ENCODE measurements at regions not wholly inside any gene's neighbourhood (a gene's known extent, or its start where the extent isn't known, plus 50 kb on each side); places are given as distances from the start of the nearest gene placed in this dataset.

DNA sequence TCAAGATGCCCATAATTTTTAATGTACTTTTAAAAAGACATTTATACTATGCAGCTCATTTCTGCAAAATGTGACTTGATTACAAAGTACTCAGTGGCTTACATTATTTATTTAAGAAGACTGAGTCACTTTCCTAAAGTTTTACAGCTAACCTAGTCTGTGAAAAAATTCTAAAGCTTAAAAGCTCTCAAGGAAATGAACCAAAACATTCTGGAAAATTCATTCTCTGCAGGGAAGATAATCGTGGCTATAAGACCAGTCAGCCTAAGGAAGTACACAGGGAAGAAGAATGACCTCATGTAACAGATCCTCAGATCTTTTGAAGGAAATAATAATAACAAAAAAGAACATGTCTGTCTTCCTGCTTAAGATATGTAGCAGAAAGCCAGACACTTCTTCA, 232.1 kb upstream of the STK17B start:
- Mint-ChIP-seq H3K27ac (no peak overlapping the region), H3K36me3 (ENCODE audit: low read depth) (no peaks in the 10 kb centered on the region), H3K4me1 (peaks cover 6% of the 10 kb centered on the region; the same call in 2 of the 3 replicates), H3K4me3 (no peak overlapping the region), H3K27me3 (ENCODE audit: insufficient read depth, low read depth, poor library complexity) (no peaks in the 10 kb centered on the region), H3K9me3 (no peaks in the 10 kb centered on the region)
- Histone ChIP-seq H3K4me2 (no peak overlapping the region), H3K27ac (ENCODE audit: low read depth) (no peak overlapping the region), H2AFZ (no peak overlapping the region), H3K4me3 (no peak overlapping the region), H3F3A (replicated peaks; ENCODE audit: low read depth) (no peaks in the 10 kb centered on the region), H3K4me1 (ENCODE audit: insufficient read depth) (no peaks in the 10 kb centered on the region), H3K36me3 (ENCODE audit: insufficient read depth) (no peaks in the 10 kb centered on the region), H3K9me2 (ENCODE audit: insufficient read depth) (no peaks in the 10 kb centered on the region; the same call in 1 of the 2 replicates), H3K27me3 (ENCODE audit: insufficient read depth) (no peaks in the 10 kb centered on the region), H4K20me1 (replicated peaks; ENCODE audit: insufficient read depth) (no peaks in the 10 kb centered on the region), H3K79me2 (replicated peaks; ENCODE audit: insufficient read depth) (no peaks in the 10 kb centered on the region)
- no peak for DNase-seq (ENCODE audit: low spot score)
- TF ChIP-seq CREB1 (CRISPR knock-in tag; IDR thresholded peaks at IDR 0.05; ENCODE audit: low read depth) (no peak), EZH2 (IDR thresholded peaks at IDR 0.05; ENCODE audit: low read depth, unreplicated experiment) (no peak), ZNF114 (CRISPR knock-in tag; IDR thresholded peaks at IDR 0.05) (no peak), EZH2phosphoT487 (IDR thresholded peaks at IDR 0.05; ENCODE audit: unreplicated experiment) (no peak), STAT1 (IDR thresholded peaks at IDR 0.05; ENCODE audit: unreplicated experiment) (no peak), POLR2AphosphoS5 (IDR thresholded peaks at IDR 0.05; ENCODE audit: low read depth) (no peak), JUNB (IDR thresholded peaks at IDR 0.05; ENCODE audit: unreplicated experiment) (no peak), ZNF331 (CRISPR knock-in tag; IDR thresholded peaks at IDR 0.05; ENCODE audit: low read depth) (no peak), NANOG (IDR thresholded peaks at IDR 0.05; ENCODE audit: borderline replicate concordance) (no peak)
- TF ChIP-seq, protein P1, sequence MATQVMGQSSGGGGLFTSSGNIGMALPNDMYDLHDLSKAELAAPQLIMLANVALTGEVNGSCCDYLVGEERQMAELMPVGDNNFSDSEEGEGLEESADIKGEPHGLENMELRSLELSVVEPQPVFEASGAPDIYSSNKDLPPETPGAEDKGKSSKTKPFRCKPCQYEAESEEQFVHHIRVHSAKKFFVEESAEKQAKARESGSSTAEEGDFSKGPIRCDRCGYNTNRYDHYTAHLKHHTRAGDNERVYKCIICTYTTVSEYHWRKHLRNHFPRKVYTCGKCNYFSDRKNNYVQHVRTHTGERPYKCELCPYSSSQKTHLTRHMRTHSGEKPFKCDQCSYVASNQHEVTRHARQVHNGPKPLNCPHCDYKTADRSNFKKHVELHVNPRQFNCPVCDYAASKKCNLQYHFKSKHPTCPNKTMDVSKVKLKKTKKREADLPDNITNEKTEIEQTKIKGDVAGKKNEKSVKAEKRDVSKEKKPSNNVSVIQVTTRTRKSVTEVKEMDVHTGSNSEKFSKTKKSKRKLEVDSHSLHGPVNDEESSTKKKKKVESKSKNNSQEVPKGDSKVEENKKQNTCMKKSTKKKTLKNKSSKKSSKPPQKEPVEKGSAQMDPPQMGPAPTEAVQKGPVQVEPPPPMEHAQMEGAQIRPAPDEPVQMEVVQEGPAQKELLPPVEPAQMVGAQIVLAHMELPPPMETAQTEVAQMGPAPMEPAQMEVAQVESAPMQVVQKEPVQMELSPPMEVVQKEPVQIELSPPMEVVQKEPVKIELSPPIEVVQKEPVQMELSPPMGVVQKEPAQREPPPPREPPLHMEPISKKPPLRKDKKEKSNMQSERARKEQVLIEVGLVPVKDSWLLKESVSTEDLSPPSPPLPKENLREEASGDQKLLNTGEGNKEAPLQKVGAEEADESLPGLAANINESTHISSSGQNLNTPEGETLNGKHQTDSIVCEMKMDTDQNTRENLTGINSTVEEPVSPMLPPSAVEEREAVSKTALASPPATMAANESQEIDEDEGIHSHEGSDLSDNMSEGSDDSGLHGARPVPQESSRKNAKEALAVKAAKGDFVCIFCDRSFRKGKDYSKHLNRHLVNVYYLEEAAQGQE (IDR thresholded peaks at IDR 0.05; ENCODE audit: unreplicated experiment): no peak
- TF ChIP-seq, protein P2, sequence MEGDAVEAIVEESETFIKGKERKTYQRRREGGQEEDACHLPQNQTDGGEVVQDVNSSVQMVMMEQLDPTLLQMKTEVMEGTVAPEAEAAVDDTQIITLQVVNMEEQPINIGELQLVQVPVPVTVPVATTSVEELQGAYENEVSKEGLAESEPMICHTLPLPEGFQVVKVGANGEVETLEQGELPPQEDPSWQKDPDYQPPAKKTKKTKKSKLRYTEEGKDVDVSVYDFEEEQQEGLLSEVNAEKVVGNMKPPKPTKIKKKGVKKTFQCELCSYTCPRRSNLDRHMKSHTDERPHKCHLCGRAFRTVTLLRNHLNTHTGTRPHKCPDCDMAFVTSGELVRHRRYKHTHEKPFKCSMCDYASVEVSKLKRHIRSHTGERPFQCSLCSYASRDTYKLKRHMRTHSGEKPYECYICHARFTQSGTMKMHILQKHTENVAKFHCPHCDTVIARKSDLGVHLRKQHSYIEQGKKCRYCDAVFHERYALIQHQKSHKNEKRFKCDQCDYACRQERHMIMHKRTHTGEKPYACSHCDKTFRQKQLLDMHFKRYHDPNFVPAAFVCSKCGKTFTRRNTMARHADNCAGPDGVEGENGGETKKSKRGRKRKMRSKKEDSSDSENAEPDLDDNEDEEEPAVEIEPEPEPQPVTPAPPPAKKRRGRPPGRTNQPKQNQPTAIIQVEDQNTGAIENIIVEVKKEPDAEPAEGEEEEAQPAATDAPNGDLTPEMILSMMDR (conservative IDR thresholded peaks at IDR 0.05; ENCODE audit: low read depth in 2 of 2): no peak
- TF ChIP-seq, protein P3, sequence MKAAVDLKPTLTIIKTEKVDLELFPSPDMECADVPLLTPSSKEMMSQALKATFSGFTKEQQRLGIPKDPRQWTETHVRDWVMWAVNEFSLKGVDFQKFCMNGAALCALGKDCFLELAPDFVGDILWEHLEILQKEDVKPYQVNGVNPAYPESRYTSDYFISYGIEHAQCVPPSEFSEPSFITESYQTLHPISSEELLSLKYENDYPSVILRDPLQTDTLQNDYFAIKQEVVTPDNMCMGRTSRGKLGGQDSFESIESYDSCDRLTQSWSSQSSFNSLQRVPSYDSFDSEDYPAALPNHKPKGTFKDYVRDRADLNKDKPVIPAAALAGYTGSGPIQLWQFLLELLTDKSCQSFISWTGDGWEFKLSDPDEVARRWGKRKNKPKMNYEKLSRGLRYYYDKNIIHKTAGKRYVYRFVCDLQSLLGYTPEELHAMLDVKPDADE (IDR thresholded peaks at IDR 0.05): no peak
- TF ChIP-seq, protein P4, sequence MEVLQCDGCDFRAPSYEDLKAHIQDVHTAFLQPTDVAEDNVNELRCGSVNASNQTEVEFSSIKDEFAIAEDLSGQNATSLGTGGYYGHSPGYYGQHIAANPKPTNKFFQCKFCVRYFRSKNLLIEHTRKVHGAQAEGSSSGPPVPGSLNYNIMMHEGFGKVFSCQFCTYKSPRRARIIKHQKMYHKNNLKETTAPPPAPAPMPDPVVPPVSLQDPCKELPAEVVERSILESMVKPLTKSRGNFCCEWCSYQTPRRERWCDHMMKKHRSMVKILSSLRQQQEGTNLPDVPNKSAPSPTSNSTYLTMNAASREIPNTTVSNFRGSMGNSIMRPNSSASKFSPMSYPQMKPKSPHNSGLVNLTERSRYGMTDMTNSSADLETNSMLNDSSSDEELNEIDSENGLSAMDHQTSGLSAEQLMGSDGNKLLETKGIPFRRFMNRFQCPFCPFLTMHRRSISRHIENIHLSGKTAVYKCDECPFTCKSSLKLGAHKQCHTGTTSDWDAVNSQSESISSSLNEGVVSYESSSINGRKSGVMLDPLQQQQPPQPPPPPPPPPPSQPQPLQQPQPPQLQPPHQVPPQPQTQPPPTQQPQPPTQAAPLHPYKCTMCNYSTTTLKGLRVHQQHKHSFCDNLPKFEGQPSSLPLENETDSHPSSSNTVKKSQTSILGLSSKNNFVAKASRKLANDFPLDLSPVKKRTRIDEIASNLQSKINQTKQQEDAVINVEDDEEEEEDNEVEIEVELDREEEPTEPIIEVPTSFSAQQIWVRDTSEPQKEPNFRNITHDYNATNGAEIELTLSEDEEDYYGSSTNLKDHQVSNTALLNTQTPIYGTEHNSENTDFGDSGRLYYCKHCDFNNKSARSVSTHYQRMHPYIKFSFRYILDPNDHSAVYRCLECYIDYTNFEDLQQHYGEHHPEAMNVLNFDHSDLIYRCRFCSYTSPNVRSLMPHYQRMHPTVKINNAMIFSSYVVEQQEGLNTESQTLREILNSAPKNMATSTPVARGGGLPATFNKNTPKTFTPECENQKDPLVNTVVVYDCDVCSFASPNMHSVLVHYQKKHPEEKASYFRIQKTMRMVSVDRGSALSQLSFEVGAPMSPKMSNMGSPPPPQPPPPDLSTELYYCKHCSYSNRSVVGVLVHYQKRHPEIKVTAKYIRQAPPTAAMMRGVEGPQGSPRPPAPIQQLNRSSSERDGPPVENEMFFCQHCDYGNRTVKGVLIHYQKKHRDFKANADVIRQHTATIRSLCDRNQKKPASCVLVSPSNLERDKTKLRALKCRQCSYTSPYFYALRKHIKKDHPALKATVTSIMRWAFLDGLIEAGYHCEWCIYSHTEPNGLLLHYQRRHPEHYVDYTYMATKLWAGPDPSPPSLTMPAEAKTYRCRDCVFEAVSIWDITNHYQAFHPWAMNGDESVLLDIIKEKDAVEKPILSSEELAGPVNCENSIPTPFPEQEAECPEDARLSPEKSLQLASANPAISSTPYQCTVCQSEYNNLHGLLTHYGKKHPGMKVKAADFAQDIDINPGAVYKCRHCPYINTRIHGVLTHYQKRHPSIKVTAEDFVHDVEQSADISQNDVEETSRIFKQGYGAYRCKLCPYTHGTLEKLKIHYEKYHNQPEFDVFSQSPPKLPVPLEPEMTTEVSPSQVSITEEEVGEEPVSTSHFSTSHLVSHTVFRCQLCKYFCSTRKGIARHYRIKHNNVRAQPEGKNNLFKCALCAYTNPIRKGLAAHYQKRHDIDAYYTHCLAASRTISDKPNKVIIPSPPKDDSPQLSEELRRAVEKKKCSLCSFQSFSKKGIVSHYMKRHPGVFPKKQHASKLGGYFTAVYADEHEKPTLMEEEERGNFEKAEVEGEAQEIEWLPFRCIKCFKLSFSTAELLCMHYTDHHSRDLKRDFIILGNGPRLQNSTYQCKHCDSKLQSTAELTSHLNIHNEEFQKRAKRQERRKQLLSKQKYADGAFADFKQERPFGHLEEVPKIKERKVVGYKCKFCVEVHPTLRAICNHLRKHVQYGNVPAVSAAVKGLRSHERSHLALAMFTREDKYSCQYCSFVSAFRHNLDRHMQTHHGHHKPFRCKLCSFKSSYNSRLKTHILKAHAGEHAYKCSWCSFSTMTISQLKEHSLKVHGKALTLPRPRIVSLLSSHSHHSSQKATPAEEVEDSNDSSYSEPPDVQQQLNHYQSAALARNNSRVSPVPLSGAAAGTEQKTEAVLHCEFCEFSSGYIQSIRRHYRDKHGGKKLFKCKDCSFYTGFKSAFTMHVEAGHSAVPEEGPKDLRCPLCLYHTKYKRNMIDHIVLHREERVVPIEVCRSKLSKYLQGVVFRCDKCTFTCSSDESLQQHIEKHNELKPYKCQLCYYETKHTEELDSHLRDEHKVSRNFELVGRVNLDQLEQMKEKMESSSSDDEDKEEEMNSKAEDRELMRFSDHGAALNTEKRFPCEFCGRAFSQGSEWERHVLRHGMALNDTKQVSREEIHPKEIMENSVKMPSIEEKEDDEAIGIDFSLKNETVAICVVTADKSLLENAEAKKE (CRISPR knock-in tag; IDR thresholded peaks at IDR 0.05): no peak
- no peak for ATAC-seq

All from GM23338 (cell line).